ENCODE measurements at regions not wholly inside any gene's neighbourhood (a gene's known extent, or its start where the extent isn't known, plus 50 kb on each side); places are given as distances from the start of the nearest gene placed in this dataset.

GRCh38 chr1:30449428-30450147 lies 273.8 kb downstream of the MATN1 start:
- Histone ChIP-seq H3K27ac (replicated peaks in 1 of 4) (no peak overlapping the region), H3K36me3 (no peaks in the 10 kb centered on the region), H3K4me3 (no peak overlapping the region), H3K4me1 (no peaks in the 10 kb centered on the region), H3K9me3 (no peaks in the 10 kb centered on the region), H3K27me3 (peaks cover 0 to 11% (median 0%) of the 10 kb centered on the region in 4 donors)
- no peak for TF ChIP-seq POLR2AphosphoS5 (IDR thresholded peaks at IDR 0.05)
- no peak for TF ChIP-seq POLR2A (IDR thresholded peaks at IDR 0.05; ENCODE audit: low read depth)
- no peak for TF ChIP-seq CTCF (IDR thresholded peaks at IDR 0.05)
- 97% methylated on average over 4 of the region's 4 CpGs for WGBS
- DNase-seq (ENCODE audit: extremely low spot score), result no peak
- intact Hi-C loops (cut with DNase I), result no loop called here

- DNase-seq (ENCODE audit: extremely low spot score), result peak; percentile 82
- H3K36me3 ChIP-seq, result no peaks in the 10 kb centered on the region
- H3K4me3 ChIP-seq, result no peak overlapping the region
- no peak overlapping the region for H3K27ac ChIP-seq (replicated peaks in 1 of 4)
- no peaks in the 10 kb centered on the region for H3K9me3 ChIP-seq
- 62% methylated on average over 5 of the region's 5 CpGs for WGBS
- H3K4me1 ChIP-seq, result no peaks in the 10 kb centered on the region
- TF ChIP-seq CTCF (IDR thresholded peaks at IDR 0.05) (no peak), POLR2AphosphoS5 (IDR thresholded peaks at IDR 0.05) (no peak), EP300 (IDR thresholded peaks at IDR 0.05) (no peak)
- intact Hi-C loops (cut with DNase I), result no loop called here
- H3K27me3 ChIP-seq, result peaks cover 0 to 11% (median 0%) of the 10 kb centered on the region in 4 donors
Measured at GRCh38 chr1:30449003-30449402, 274.4 kb downstream of the MATN1 start.

GRCh38 chr1:30447701-30448100 lies 275.7 kb downstream of the MATN1 start:
- WGBS, result 73% methylated on average over 3 of the region's 3 CpGs
- H3K4me3 ChIP-seq, result no peak overlapping the region
- H3K27me3 ChIP-seq, result peaks cover 0 to 11% (median 0%) of the 10 kb centered on the region in 4 donors
- H3K9me3 ChIP-seq, result no peaks in the 10 kb centered on the region
- TF ChIP-seq POLR2A (IDR thresholded peaks at IDR 0.05; ENCODE audit: low read depth) (no peak), EP300 (IDR thresholded peaks at IDR 0.05) (no peak), POLR2AphosphoS5 (IDR thresholded peaks at IDR 0.05) (no peak), CTCF (IDR thresholded peaks at IDR 0.05) (no peak)
- no peaks in the 10 kb centered on the region for H3K4me1 ChIP-seq
- peak; percentile 79 for DNase-seq (ENCODE audit: extremely low spot score)
- no peak overlapping the region for H3K27ac ChIP-seq (replicated peaks in 1 of 4)
- intact Hi-C loops (cut with DNase I), result no loop called here
- H3K36me3 ChIP-seq, result no peaks in the 10 kb centered on the region

- peak; percentile 55 for DNase-seq (ENCODE audit: extremely low spot score)
- peaks cover 0 to 11% (median 0%) of the 10 kb centered on the region in 4 donors for H3K27me3 ChIP-seq
- no peak overlapping the region for H3K4me3 ChIP-seq
- TF ChIP-seq EP300 (IDR thresholded peaks at IDR 0.05) (no peak), POLR2AphosphoS5 (IDR thresholded peaks at IDR 0.05) (no peak), POLR2A (IDR thresholded peaks at IDR 0.05; ENCODE audit: low read depth) (no peak), CTCF (IDR thresholded peaks at IDR 0.05) (no peak)
- intact Hi-C loops (cut with DNase I), result no loop called here
- no peaks in the 10 kb centered on the region for H3K9me3 ChIP-seq
- no peaks in the 10 kb centered on the region for H3K4me1 ChIP-seq
- H3K36me3 ChIP-seq, result no peaks in the 10 kb centered on the region
- 48% methylated on average over 6 of the region's 6 CpGs for WGBS
- no peak overlapping the region for H3K27ac ChIP-seq (replicated peaks in 1 of 4)
Measured at GRCh38 chr1:30447080-30447479, 276.3 kb downstream of the MATN1 start.

GRCh38 chr1:30446508-30446907 lies 276.9 kb downstream of the MATN1 start:
- Histone ChIP-seq H3K27ac (replicated peaks in 1 of 4) (no peak overlapping the region), H3K4me3 (no peak overlapping the region), H3K27me3 (peaks cover 0 to 11% (median 0%) of the 10 kb centered on the region in 4 donors), H3K36me3 (no peaks in the 10 kb centered on the region), H3K9me3 (no peaks in the 10 kb centered on the region), H3K4me1 (no peaks in the 10 kb centered on the region)
- TF ChIP-seq EP300 (IDR thresholded peaks at IDR 0.05), result no peak
- TF ChIP-seq CTCF (IDR thresholded peaks at IDR 0.05), result no peak
- TF ChIP-seq POLR2A (IDR thresholded peaks at IDR 0.05; ENCODE audit: low read depth), result no peak
- TF ChIP-seq POLR2AphosphoS5 (IDR thresholded peaks at IDR 0.05), result no peak
- intact Hi-C loops (cut with DNase I), result no loop called here
- peak; percentile 82 for DNase-seq (ENCODE audit: extremely low spot score)
- WGBS, result 28% methylated on average over 8 of the region's 9 CpGs

All from esophagus muscularis mucosa (tissue), 4 donors.